ENCODE measurements at regions not wholly inside any gene's neighbourhood (a gene's known extent, or its start where the extent isn't known, plus 50 kb on each side); places are given as distances from the start of the nearest gene placed in this dataset.

- H3K36me3 ChIP-seq: no peaks in the 10 kb centered on the region
- DNase-seq (ENCODE audit: low spot score) (no peak), ATAC-seq (ENCODE audit: insufficient number of reproducible peaks, low FRiP score, low read depth) (no peak)
- no peak overlapping the region for H3K27ac ChIP-seq
- no peaks in the 10 kb centered on the region for H3K4me1 ChIP-seq (ENCODE audit: control insufficient read depth in 1 of 2, low read depth in 2 of 2)
- no peaks in the 10 kb centered on the region for H3K27me3 ChIP-seq (replicated peaks; ENCODE audit: insufficient read depth)
- H3K4me3 ChIP-seq: no peak overlapping the region
- no peaks in the 10 kb centered on the region for H3K9me3 ChIP-seq
- TF ChIP-seq, protein P1, sequence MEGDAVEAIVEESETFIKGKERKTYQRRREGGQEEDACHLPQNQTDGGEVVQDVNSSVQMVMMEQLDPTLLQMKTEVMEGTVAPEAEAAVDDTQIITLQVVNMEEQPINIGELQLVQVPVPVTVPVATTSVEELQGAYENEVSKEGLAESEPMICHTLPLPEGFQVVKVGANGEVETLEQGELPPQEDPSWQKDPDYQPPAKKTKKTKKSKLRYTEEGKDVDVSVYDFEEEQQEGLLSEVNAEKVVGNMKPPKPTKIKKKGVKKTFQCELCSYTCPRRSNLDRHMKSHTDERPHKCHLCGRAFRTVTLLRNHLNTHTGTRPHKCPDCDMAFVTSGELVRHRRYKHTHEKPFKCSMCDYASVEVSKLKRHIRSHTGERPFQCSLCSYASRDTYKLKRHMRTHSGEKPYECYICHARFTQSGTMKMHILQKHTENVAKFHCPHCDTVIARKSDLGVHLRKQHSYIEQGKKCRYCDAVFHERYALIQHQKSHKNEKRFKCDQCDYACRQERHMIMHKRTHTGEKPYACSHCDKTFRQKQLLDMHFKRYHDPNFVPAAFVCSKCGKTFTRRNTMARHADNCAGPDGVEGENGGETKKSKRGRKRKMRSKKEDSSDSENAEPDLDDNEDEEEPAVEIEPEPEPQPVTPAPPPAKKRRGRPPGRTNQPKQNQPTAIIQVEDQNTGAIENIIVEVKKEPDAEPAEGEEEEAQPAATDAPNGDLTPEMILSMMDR (IDR thresholded peaks at IDR 0.05): no peak
These were observed 553.8 kb upstream of the FANCL start for GRCh38 chr2:58794916-58795315.

DNA sequence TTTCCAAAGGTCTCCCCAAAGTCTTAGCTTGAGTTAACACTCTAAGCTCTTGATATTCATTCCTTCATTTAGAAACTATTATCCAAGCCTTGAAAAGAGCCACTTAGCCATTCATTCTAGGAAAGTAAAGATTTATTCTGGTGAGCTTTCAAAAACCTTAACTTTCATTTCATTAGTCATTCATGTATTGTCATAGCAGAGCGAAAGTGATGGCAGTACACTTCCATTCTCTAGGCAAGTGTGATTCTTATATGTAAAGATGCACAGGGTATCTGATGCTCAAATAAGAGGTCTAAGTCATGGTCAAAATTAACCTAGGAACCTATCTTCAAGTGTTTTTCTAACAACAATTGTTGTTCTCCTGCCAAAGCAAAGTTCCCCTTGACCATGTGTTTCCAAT is 553.0 kb upstream of the FANCL start:
- no peak for ATAC-seq (ENCODE audit: insufficient number of reproducible peaks, low FRiP score, low read depth)

DNA sequence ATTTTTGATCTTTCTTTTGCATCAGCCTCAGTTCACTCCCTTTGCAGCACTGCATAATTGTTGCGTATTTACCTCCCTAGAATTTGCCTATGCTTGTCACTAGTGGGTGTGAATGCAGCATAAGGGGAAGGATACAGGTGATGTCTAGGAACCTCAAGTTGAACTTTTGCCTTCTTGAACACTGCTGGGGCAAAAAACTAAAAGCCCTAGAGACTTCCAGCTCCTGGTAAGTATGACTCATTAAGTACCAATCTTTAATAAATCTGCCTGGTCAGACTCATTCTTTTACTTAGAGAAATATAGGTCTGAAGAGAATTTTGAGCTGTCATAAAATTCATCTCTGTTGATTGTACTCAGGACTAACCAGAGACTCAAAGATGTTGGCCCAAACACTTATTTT is 547.3 kb upstream of the FANCL start:
- TF ChIP-seq, protein P1 (IDR thresholded peaks at IDR 0.05): no peak
- DNase-seq (ENCODE audit: low spot score) (no peak), ATAC-seq (ENCODE audit: insufficient number of reproducible peaks, low FRiP score, low read depth) (no peak)
- Histone ChIP-seq H3K9me3 (no peaks in the 10 kb centered on the region), H3K36me3 (no peaks in the 10 kb centered on the region), H3K27ac (no peak overlapping the region), H3K4me1 (ENCODE audit: control insufficient read depth in 1 of 2, low read depth in 2 of 2) (no peaks in the 10 kb centered on the region), H3K4me3 (no peak overlapping the region), H3K27me3 (replicated peaks; ENCODE audit: insufficient read depth) (no peaks in the 10 kb centered on the region)

More for the DNA sequence above, 553.0 kb upstream of the FANCL start:
- H3K9me3 ChIP-seq: no peaks in the 10 kb centered on the region
- H3K36me3 ChIP-seq: no peaks in the 10 kb centered on the region
- no peak overlapping the region for H3K27ac ChIP-seq
- TF ChIP-seq, protein P1 (IDR thresholded peaks at IDR 0.05): no peak
- DNase-seq (ENCODE audit: low spot score): no peak
- no peaks in the 10 kb centered on the region for H3K4me1 ChIP-seq (ENCODE audit: control insufficient read depth in 1 of 2, low read depth in 2 of 2)
- no peaks in the 10 kb centered on the region for H3K27me3 ChIP-seq (replicated peaks; ENCODE audit: insufficient read depth)
- H3K4me3 ChIP-seq: no peak overlapping the region

GRCh38 chr2:58770846-58771245 is 529.7 kb upstream of the FANCL start:
- DNase-seq (ENCODE audit: low spot score): no peak
- no peaks in the 10 kb centered on the region for H3K27me3 ChIP-seq (replicated peaks; ENCODE audit: insufficient read depth)
- no peaks in the 10 kb centered on the region for H3K9me3 ChIP-seq
- no peak for ATAC-seq (ENCODE audit: insufficient number of reproducible peaks, low FRiP score, low read depth)
- no peak overlapping the region for H3K4me3 ChIP-seq
- TF ChIP-seq, protein P1 (IDR thresholded peaks at IDR 0.05): no peak
- H3K36me3 ChIP-seq: no peaks in the 10 kb centered on the region
- H3K27ac ChIP-seq: no peak overlapping the region
- no peaks in the 10 kb centered on the region for H3K4me1 ChIP-seq (ENCODE audit: control insufficient read depth in 1 of 2, low read depth in 2 of 2)

DNA sequence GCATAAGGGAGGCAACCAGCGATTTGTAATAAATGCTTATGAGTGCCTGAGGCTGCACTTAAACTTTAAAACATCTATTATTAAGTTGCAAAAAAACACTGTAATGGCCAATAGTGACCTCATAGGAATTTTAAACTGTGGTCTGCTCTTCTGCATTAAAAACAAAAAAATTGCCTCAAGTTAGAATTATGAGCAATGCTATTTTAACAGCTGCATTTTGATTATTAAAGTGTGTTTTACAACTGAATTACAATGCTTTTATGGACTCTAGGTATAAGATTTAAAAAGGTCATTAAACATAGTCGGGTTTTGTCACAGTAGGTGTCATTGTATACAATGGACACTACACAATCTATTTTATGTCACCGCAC is 528.7 kb upstream of the FANCL start:
- no peak for ATAC-seq (ENCODE audit: insufficient number of reproducible peaks, low FRiP score, low read depth)
- no peaks in the 10 kb centered on the region for H3K27me3 ChIP-seq (replicated peaks; ENCODE audit: insufficient read depth)
- H3K4me3 ChIP-seq: no peak overlapping the region
- no peak overlapping the region for H3K27ac ChIP-seq
- H3K9me3 ChIP-seq: no peaks in the 10 kb centered on the region
- no peaks in the 10 kb centered on the region for H3K4me1 ChIP-seq (ENCODE audit: control insufficient read depth in 1 of 2, low read depth in 2 of 2)
- TF ChIP-seq, protein P1 (IDR thresholded peaks at IDR 0.05): no peak
- no peak for DNase-seq (ENCODE audit: low spot score)
- no peaks in the 10 kb centered on the region for H3K36me3 ChIP-seq
